ENCODE measurements at regions not wholly inside any gene's neighbourhood (a gene's known extent, or its start where the extent isn't known, plus 50 kb on each side); places are given as distances from the start of the nearest gene placed in this dataset.
A peak's percentile ranks its signal among the peaks of the same experiment; 100 is the strongest.

DNA sequence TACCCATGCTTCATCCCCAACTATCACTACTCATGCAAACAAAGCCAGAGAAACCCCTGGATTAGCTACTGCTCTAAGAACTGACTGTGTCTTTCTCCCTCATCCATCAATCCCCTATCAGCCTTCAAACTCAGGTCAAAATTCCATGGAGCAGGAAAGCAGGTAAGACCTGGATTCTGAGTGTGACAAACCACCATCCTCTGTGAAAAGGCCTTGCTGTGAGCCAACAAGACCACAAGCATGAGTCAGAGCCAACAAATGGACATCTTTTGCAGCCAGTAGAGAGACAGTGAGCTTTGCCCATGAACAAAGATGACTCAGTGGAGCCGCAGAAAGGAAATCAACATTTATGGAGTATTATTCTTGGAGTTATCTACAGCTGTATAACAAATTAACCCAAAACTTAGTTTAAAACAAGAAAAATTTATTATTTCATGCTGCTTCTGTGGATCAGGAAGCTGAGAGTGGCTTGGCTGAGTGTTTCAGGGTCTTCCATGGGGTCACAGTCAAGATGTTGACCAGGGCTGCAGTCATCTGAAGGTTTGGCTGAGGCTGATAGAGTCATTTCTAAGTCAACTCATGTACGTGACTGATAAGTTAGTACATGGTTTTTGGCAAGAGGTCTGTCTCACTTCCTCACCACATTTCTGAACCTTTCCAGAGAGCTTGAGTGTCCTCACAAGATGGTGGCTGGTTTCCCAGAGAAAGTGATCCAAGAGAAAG lies 61.1 kb downstream of the PITPNM2 start (continued):
- TF ChIP-seq, protein P1, sequence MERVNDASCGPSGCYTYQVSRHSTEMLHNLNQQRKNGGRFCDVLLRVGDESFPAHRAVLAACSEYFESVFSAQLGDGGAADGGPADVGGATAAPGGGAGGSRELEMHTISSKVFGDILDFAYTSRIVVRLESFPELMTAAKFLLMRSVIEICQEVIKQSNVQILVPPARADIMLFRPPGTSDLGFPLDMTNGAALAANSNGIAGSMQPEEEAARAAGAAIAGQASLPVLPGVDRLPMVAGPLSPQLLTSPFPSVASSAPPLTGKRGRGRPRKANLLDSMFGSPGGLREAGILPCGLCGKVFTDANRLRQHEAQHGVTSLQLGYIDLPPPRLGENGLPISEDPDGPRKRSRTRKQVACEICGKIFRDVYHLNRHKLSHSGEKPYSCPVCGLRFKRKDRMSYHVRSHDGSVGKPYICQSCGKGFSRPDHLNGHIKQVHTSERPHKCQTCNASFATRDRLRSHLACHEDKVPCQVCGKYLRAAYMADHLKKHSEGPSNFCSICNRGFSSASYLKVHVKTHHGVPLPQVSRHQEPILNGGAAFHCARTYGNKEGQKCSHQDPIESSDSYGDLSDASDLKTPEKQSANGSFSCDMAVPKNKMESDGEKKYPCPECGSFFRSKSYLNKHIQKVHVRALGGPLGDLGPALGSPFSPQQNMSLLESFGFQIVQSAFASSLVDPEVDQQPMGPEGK (CRISPR knock-in tag; IDR thresholded peaks at IDR 0.05): no peak
- peak; percentile 36; the same call in 1 of the 2 replicates for TF ChIP-seq ZFX (CRISPR knock-in tag; IDR thresholded peaks at IDR 0.05; ENCODE audit: low read depth)
- TF ChIP-seq ZFP1 (CRISPR knock-in tag; IDR thresholded peaks at IDR 0.05): no peak
- no peak for TF ChIP-seq HHEX (CRISPR knock-in tag; IDR thresholded peaks at IDR 0.05)
- TF ChIP-seq ZFP36L1 (CRISPR knock-in tag; IDR thresholded peaks at IDR 0.05): no peak
- no peak for TF ChIP-seq POLR2G (IDR thresholded peaks at IDR 0.05; ENCODE audit: low read depth, low read length)
- TF ChIP-seq ZNF644 (CRISPR knock-in tag; IDR thresholded peaks at IDR 0.05; ENCODE audit: low read depth): peak; percentile 95
- no peak for TF ChIP-seq SRSF9 (IDR thresholded peaks at IDR 0.05; ENCODE audit: borderline replicate concordance, insufficient read depth, low read depth, low read length, poor library complexity, severe bottlenecking)
- no peak for TF ChIP-seq SRY (CRISPR knock-in tag; IDR thresholded peaks at IDR 0.05)
- no peak for TF ChIP-seq PAWR (CRISPR knock-in tag; IDR thresholded peaks at IDR 0.05; ENCODE audit: borderline replicate concordance)
- peak; percentile 59; the same call in 1 of the 2 replicates for TF ChIP-seq JUNB (CRISPR knock-in tag; IDR thresholded peaks at IDR 0.05; ENCODE audit: borderline replicate concordance)
- no peak for TF ChIP-seq GTF3A (CRISPR knock-in tag; conservative IDR thresholded peaks at IDR 0.05)
- TF ChIP-seq, protein P2, sequence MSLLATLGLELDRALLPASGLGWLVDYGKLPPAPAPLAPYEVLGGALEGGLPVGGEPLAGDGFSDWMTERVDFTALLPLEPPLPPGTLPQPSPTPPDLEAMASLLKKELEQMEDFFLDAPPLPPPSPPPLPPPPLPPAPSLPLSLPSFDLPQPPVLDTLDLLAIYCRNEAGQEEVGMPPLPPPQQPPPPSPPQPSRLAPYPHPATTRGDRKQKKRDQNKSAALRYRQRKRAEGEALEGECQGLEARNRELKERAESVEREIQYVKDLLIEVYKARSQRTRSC (CRISPR knock-in tag; IDR thresholded peaks at IDR 0.05; ENCODE audit: low read depth): no peak
- no peak for TF ChIP-seq STAT5B (CRISPR knock-in tag; IDR thresholded peaks at IDR 0.05)
- no peak for TF ChIP-seq SMARCC2 (IDR thresholded peaks at IDR 0.05)
- TF ChIP-seq NFYB (CRISPR knock-in tag; IDR thresholded peaks at IDR 0.05): peak; percentile 35; the same call in 1 of the 2 replicates
- TF ChIP-seq ZNF839 (CRISPR knock-in tag; IDR thresholded peaks at IDR 0.05; ENCODE audit: borderline replicate concordance): no peak
- TF ChIP-seq DPF2 (CRISPR knock-in tag; IDR thresholded peaks at IDR 0.05; ENCODE audit: borderline replicate concordance, low read depth): peak; percentile 57; the same call in 1 of the 2 replicates
- TF ChIP-seq ZNF879 (CRISPR knock-in tag; IDR thresholded peaks at IDR 0.05): no peak
- TF ChIP-seq, protein P3, sequence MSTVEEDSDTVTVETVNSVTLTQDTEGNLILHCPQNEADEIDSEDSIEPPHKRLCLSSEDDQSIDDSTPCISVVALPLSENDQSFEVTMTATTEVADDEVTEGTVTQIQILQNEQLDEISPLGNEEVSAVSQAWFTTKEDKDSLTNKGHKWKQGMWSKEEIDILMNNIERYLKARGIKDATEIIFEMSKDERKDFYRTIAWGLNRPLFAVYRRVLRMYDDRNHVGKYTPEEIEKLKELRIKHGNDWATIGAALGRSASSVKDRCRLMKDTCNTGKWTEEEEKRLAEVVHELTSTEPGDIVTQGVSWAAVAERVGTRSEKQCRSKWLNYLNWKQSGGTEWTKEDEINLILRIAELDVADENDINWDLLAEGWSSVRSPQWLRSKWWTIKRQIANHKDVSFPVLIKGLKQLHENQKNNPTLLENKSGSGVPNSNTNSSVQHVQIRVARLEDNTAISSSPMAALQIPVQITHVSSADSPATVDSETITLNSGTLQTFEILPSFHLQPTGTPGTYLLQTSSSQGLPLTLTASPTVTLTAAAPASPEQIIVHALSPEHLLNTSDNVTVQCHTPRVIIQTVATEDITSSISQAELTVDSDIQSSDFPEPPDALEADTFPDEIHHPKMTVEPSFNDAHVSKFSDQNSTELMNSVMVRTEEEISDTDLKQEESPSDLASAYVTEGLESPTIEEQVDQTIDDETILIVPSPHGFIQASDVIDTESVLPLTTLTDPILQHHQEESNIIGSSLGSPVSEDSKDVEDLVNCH (CRISPR knock-in tag; IDR thresholded peaks at IDR 0.05): no peak
- TF ChIP-seq, protein P4, sequence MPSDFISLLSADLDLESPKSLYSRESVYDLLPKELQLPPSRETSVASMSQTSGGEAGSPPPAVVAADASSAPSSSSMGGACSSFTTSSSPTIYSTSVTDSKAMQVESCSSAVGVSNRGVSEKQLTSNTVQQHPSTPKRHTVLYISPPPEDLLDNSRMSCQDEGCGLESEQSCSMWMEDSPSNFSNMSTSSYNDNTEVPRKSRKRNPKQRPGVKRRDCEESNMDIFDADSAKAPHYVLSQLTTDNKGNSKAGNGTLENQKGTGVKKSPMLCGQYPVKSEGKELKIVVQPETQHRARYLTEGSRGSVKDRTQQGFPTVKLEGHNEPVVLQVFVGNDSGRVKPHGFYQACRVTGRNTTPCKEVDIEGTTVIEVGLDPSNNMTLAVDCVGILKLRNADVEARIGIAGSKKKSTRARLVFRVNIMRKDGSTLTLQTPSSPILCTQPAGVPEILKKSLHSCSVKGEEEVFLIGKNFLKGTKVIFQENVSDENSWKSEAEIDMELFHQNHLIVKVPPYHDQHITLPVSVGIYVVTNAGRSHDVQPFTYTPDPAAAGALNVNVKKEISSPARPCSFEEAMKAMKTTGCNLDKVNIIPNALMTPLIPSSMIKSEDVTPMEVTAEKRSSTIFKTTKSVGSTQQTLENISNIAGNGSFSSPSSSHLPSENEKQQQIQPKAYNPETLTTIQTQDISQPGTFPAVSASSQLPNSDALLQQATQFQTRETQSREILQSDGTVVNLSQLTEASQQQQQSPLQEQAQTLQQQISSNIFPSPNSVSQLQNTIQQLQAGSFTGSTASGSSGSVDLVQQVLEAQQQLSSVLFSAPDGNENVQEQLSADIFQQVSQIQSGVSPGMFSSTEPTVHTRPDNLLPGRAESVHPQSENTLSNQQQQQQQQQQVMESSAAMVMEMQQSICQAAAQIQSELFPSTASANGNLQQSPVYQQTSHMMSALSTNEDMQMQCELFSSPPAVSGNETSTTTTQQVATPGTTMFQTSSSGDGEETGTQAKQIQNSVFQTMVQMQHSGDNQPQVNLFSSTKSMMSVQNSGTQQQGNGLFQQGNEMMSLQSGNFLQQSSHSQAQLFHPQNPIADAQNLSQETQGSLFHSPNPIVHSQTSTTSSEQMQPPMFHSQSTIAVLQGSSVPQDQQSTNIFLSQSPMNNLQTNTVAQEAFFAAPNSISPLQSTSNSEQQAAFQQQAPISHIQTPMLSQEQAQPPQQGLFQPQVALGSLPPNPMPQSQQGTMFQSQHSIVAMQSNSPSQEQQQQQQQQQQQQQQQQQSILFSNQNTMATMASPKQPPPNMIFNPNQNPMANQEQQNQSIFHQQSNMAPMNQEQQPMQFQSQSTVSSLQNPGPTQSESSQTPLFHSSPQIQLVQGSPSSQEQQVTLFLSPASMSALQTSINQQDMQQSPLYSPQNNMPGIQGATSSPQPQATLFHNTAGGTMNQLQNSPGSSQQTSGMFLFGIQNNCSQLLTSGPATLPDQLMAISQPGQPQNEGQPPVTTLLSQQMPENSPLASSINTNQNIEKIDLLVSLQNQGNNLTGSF (CRISPR knock-in tag; IDR thresholded peaks at IDR 0.05): no peak

Measured in HepG2 (cell line).